ENCODE measurements at regions not wholly inside any gene's neighbourhood (a gene's known extent, or its start where the extent isn't known, plus 50 kb on each side); places are given as distances from the start of the nearest gene placed in this dataset.
"Not testable (repeated sequence)": the region's sequence is repeated elsewhere in the genome, so short reads cannot be mapped to it uniquely, and the experiment has no call there.

GRCh38 chr3:197359476-197359875 is 61.1 kb upstream of the DLG1 start:
- H3K36me3 ChIP-seq (replicated peaks in 1 of 2; ENCODE audit: control insufficient read depth in 1 of 2, insufficient read depth in 2 of 2, low read length in 2 of 2); H3K9ac ChIP-seq (ENCODE audit: insufficient read depth, low read length, poor library complexity, severe bottlenecking); intact Hi-C loops (cut with micrococcal nuclease); H3K79me2 ChIP-seq (ENCODE audit: insufficient read depth, low read length); H4K20me1 ChIP-seq (ENCODE audit: insufficient read depth, low read length); H3K4me3 Mint-ChIP-seq; H3K4me3 ChIP-seq (replicated peaks in 1 of 3; ENCODE audit: low read depth in 2 of 3, low read length in 3 of 3); H2AFZ ChIP-seq (ENCODE audit: insufficient read depth, low read depth, low read length, poor library complexity, severe bottlenecking); H3K27me3 Mint-ChIP-seq (ENCODE audit: low read depth in 3 of 3); H3K36me3 Mint-ChIP-seq; H3K4me1 ChIP-seq (ENCODE audit: control insufficient read depth in 1 of 2, insufficient read depth in 2 of 2, low read length in 2 of 2); H3K4me2 ChIP-seq (replicated peaks; ENCODE audit: extremely low read depth, low read length, poor library complexity, severe bottlenecking); H3K27ac Mint-ChIP-seq; H3K27ac ChIP-seq (ENCODE audit: low read depth in 1 of 2, low read length in 2 of 2); DNase-seq; H3K4me1 Mint-ChIP-seq; H3K27me3 ChIP-seq (ENCODE audit: control insufficient read depth in 2 of 2, insufficient read depth in 2 of 2, low read length in 2 of 2): not testable (repeated sequence)
- H3K9me3 Mint-ChIP-seq = peaks cover 13 to 29% (median 26%) of the 10 kb centered on the region in 7 donors
- 93% methylated on average over 3 of the region's 3 CpGs for WGBS (ENCODE audit: insufficient coverage)
- H3K9me3 ChIP-seq (replicated peaks in 1 of 2; ENCODE audit: control insufficient read depth in 1 of 2, insufficient read depth in 1 of 2, low read length in 2 of 2) = peaks cover 18 to 20% of the 10 kb centered on the region in 2 donors

GRCh38 chr3:197356741-197357140 is 58.3 kb upstream of the DLG1 start:
- TF ChIP-seq, protein P1, sequence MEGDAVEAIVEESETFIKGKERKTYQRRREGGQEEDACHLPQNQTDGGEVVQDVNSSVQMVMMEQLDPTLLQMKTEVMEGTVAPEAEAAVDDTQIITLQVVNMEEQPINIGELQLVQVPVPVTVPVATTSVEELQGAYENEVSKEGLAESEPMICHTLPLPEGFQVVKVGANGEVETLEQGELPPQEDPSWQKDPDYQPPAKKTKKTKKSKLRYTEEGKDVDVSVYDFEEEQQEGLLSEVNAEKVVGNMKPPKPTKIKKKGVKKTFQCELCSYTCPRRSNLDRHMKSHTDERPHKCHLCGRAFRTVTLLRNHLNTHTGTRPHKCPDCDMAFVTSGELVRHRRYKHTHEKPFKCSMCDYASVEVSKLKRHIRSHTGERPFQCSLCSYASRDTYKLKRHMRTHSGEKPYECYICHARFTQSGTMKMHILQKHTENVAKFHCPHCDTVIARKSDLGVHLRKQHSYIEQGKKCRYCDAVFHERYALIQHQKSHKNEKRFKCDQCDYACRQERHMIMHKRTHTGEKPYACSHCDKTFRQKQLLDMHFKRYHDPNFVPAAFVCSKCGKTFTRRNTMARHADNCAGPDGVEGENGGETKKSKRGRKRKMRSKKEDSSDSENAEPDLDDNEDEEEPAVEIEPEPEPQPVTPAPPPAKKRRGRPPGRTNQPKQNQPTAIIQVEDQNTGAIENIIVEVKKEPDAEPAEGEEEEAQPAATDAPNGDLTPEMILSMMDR (IDR thresholded peaks at IDR 0.05) = no peak
- Mint-ChIP-seq H3K4me1 (no peaks in the 10 kb centered on the region), H3K27ac (no peak overlapping the region)

More at GRCh38 chr3:197356741-197357140, 58.3 kb upstream of the DLG1 start:
- peaks cover 13 to 29% (median 25%) of the 10 kb centered on the region in 7 donors for H3K9me3 Mint-ChIP-seq
- no peak overlapping the region for H3K27ac ChIP-seq (ENCODE audit: low read depth in 1 of 2, low read length in 2 of 2)
- 100% methylated on average over 4 of the region's 5 CpGs for WGBS (ENCODE audit: insufficient coverage)
- H3K36me3 ChIP-seq (replicated peaks in 1 of 2; ENCODE audit: control insufficient read depth in 1 of 2, insufficient read depth in 2 of 2, low read length in 2 of 2) = no peaks in the 10 kb centered on the region
- H3K4me2 ChIP-seq (replicated peaks; ENCODE audit: extremely low read depth, low read length, poor library complexity, severe bottlenecking) = no peak overlapping the region
- intact Hi-C loops (cut with micrococcal nuclease) = no loop called here
- H3K36me3 Mint-ChIP-seq = no peaks in the 10 kb centered on the region
- peaks cover 0 to 6% (median 5%) of the 10 kb centered on the region in 3 donors for H3K27me3 Mint-ChIP-seq (ENCODE audit: low read depth in 3 of 3)
- no peak overlapping the region for H2AFZ ChIP-seq (ENCODE audit: insufficient read depth, low read depth, low read length, poor library complexity, severe bottlenecking)
- no peaks in the 10 kb centered on the region for H3K79me2 ChIP-seq (ENCODE audit: insufficient read depth, low read length)
- DNase-seq = no peak
- H3K9me3 ChIP-seq (replicated peaks in 1 of 2; ENCODE audit: control insufficient read depth in 1 of 2, insufficient read depth in 1 of 2, low read length in 2 of 2) = peaks cover 18 to 20% of the 10 kb centered on the region in 2 donors
- H3K4me1 ChIP-seq (ENCODE audit: control insufficient read depth in 1 of 2, insufficient read depth in 2 of 2, low read length in 2 of 2) = no peaks in the 10 kb centered on the region
- H3K27me3 ChIP-seq (ENCODE audit: control insufficient read depth in 2 of 2, insufficient read depth in 2 of 2, low read length in 2 of 2) = no peaks in the 10 kb centered on the region
- no peak overlapping the region for H3K4me3 ChIP-seq (replicated peaks in 1 of 3; ENCODE audit: low read depth in 2 of 3, low read length in 3 of 3)
- no peak overlapping the region for H3K4me3 Mint-ChIP-seq
- H3K9ac ChIP-seq (ENCODE audit: insufficient read depth, low read length, poor library complexity, severe bottlenecking) = no peak overlapping the region
- H4K20me1 ChIP-seq (ENCODE audit: insufficient read depth, low read length) = no peaks in the 10 kb centered on the region
